B cell (primary cell): ENCODE measurements at regions not wholly inside any gene's neighbourhood (a gene's known extent, or its start where the extent isn't known, plus 50 kb on each side); places are given as distances from the start of the nearest gene placed in this dataset.

ENCODE experiments used
- ATAC-seq: fragments of 200-7000 bp; cut with Tn5 transposase; one replicate; pipeline ENCODE4 v1.10.0; 2021; ENCODE audit warnings: low read depth, mild to moderate bottlenecking, moderate number of reproducible peaks, moderate library complexity
- CTCF ChIA-PET: fragments of 350-600 bp; sonication (Branson Sonifier 250); formaldehyde crosslinking; loops from one replicate; lab custom pipeline; 2021; ENCODE audit warnings: antibody characterized with exemption, inconsistent platforms; lab: Charles Lee
- POLR2A ChIA-PET: fragments of 350-600 bp; sonication (Branson Sonifier 250); formaldehyde crosslinking; loops from one replicate; lab custom pipeline; 2021; ENCODE audit warnings: antibody characterized with exemption; lab: Charles Lee
- DNase-seq: peaks from one replicate; pipeline ENCODE4 v3.0.0; 2013
- H2AFZ ChIP-seq: 2 replicates; pipeline ENCODE4 v1.6.1; 2012; ENCODE audit warnings: mild to moderate bottlenecking, low read depth, low read length; ENCODE audit not compliant: insufficient read depth, poor library complexity, severe bottlenecking
- H3K27ac ChIP-seq, 2 donors: 1 replicate in 1 of 2; 2 replicates in 1 of 2; pipeline ENCODE4 v1.5.1; 2012 to 2013; ENCODE audit warnings: low read length in 2 of 2, mild to moderate bottlenecking in 2 of 2, moderate library complexity in 1 of 2
- H3K27me3 ChIP-seq, 4 experiments: fragments of 200-600 bp in 1 of 4; sonication (generic) in 1 of 4; replicated peaks in 1 of 4; 1 replicate in 2 of 4; 2 replicates in 2 of 4; pipeline versions ENCODE4 v1.6.1 to v1.7.0; 2013 to 2016; ENCODE audit warnings: low read length in 3 of 4, mild to moderate bottlenecking in 2 of 4, mixed read lengths in 1 of 4, moderate library complexity in 1 of 4; ENCODE audit not compliant: insufficient read depth in 4 of 4, control insufficient read depth in 3 of 4; ENCODE audit errors: control extremely low read depth in 1 of 4
- H3K36me3 ChIP-seq, 2 experiments: replicated peaks in 1 of 2; 1 replicate in 1 of 2; 2 replicates in 1 of 2; pipeline versions ENCODE4 v1.6.1 to v1.7.1; 2013; ENCODE audit warnings: low read length in 1 of 2; ENCODE audit not compliant: insufficient read depth in 2 of 2, control insufficient read depth in 1 of 2; ENCODE audit errors: control extremely low read depth in 1 of 2, extremely low read depth in 1 of 2
- H3K4me1 ChIP-seq, 2 donors: fragments of 200-600 bp in 1 of 2; sonication (generic) in 1 of 2; 1 replicate in 1 of 2; 2 replicates in 1 of 2; pipeline versions ENCODE4 v1.5.1 to v1.6.1; 2013 to 2017; ENCODE audit warnings: low read length in 2 of 2; ENCODE audit not compliant: control insufficient read depth in 2 of 2, insufficient read depth in 2 of 2
- H3K4me2 ChIP-seq: replicated peaks from 2 replicates; pipeline ENCODE3; 2012; ENCODE audit warnings: mild to moderate bottlenecking, low read depth, low read length; ENCODE audit not compliant: poor library complexity, severe bottlenecking
- H3K4me3 ChIP-seq, 5 experiments: fragments of 200-600 bp in 1 of 5; sonication (generic) in 1 of 5; 1 replicate in 3 of 5; 2 replicates in 2 of 5; pipeline versions ENCODE4 v1.5.1 to v1.7.0; 2011 to 2016; ENCODE audit warnings: low read length in 4 of 5, mild to moderate bottlenecking in 4 of 5, low read depth in 2 of 5, control low read depth in 1 of 5, moderate library complexity in 1 of 5; ENCODE audit not compliant: insufficient read depth in 1 of 5; ENCODE audit errors: control extremely low read depth in 1 of 5, extremely low read depth in 1 of 5
- H3K79me2 ChIP-seq: fragments of 200-600 bp; sonication (generic); one replicate; pipeline ENCODE4 v1.6.0; 2016; ENCODE audit warnings: low read length; ENCODE audit not compliant: control insufficient read depth, insufficient read depth
- H3K9ac ChIP-seq: fragments of 200-600 bp; sonication (generic); 2 replicates; pipeline ENCODE4 v1.6.1; 2017; ENCODE audit warnings: mild to moderate bottlenecking, low read length, moderate library complexity
- H3K9me3 ChIP-seq, 3 donors: one replicate each; pipeline versions ENCODE4 v1.6.1 to v1.7.1; 2013; ENCODE audit warnings: low read length in 2 of 3; ENCODE audit not compliant: control insufficient read depth in 2 of 3, insufficient read depth in 1 of 3; ENCODE audit errors: control extremely low read depth in 1 of 3
- H4K20me1 ChIP-seq: 2 replicates; pipeline ENCODE4 v1.6.0; 2012; ENCODE audit warnings: mild to moderate bottlenecking, low read length; ENCODE audit not compliant: insufficient read depth, control insufficient read depth, poor library complexity, severe bottlenecking
- H3K27ac Mint-ChIP-seq: one replicate; pipeline ENCODE4 v1.8.0; 2021; ENCODE audit warnings: mixed read lengths
- H3K27me3 Mint-ChIP-seq: one replicate; pipeline ENCODE4 v1.8.0; 2021; ENCODE audit warnings: mixed read lengths
- H3K4me1 Mint-ChIP-seq: one replicate; pipeline ENCODE4 v1.8.0; 2021; ENCODE audit warnings: mixed read lengths
- H3K4me3 Mint-ChIP-seq: one replicate; pipeline ENCODE4 v1.8.0; 2021; ENCODE audit warnings: mixed read lengths
- H3K9me3 Mint-ChIP-seq: one replicate; pipeline ENCODE4 v1.8.0; 2022; ENCODE audit warnings: mixed read lengths; ENCODE audit not compliant: insufficient read depth
- EZH2 ChIP-seq: IDR thresholded peaks from 2 replicates; pipeline ENCODE4 v1.6.1; 2012; ENCODE audit warnings: borderline replicate concordance, low read depth, mild to moderate bottlenecking, moderate library complexity, low read length; ENCODE audit not compliant: insufficient read depth, poor library complexity, severe bottlenecking
- WGBS: methylation state at CpG from one replicate; pipeline ENCODE4 v1.1.5; 2013; ENCODE audit warnings: missing lambda C conversion rate; ENCODE audit not compliant: insufficient coverage; 5-methylcytosine and 5-hydroxymethylcytosine counted together
- intact Hi-C: fragments of 100-400 bp; cut with micrococcal nuclease; formaldehyde crosslinking; loops from one replicate; pipeline ENCODE4 v1.10.0; 2022
- TF ChIP-seq, protein P1 (sequence below): fragments of 200-600 bp; IDR thresholded peaks from one replicate; pipeline ENCODE4 v1.8.0; 2022; ENCODE audit warnings: antibody characterized with exemption, mild to moderate bottlenecking

DNA sequence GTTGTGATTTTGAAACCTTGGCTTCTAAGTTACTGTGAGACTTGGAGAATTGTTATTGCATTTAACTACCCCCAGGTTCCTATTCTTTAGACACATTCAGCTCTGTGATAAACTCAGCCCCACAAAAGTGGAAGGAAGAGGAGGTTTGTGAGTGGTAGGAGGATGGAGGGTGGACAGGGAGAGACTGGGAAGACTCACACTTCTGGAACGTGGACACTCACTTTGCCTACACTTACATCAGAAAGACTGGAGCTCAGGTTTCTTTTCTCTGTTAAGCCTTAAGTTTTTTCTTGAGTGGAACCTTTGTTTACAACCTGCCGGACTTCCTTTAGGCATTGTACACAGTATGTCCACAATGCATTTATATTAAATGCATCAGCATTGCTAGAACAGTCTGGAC, 99.0 kb downstream of the AREG start:
- Mint-ChIP-seq H3K9me3 (no peaks in the 10 kb centered on the region), H3K27me3 (no peaks in the 10 kb centered on the region), H3K27ac (no peak overlapping the region), H3K4me3 (peak overlapping the region; percentile 33), H3K4me1 (peaks cover 12% of the 10 kb centered on the region)
- H3K27me3 ChIP-seq = no peaks in the 10 kb centered on the region
- H3K4me2 ChIP-seq = no peak overlapping the region
- H3K36me3 ChIP-seq = no peaks in the 10 kb centered on the region
- TF ChIP-seq, protein P1, sequence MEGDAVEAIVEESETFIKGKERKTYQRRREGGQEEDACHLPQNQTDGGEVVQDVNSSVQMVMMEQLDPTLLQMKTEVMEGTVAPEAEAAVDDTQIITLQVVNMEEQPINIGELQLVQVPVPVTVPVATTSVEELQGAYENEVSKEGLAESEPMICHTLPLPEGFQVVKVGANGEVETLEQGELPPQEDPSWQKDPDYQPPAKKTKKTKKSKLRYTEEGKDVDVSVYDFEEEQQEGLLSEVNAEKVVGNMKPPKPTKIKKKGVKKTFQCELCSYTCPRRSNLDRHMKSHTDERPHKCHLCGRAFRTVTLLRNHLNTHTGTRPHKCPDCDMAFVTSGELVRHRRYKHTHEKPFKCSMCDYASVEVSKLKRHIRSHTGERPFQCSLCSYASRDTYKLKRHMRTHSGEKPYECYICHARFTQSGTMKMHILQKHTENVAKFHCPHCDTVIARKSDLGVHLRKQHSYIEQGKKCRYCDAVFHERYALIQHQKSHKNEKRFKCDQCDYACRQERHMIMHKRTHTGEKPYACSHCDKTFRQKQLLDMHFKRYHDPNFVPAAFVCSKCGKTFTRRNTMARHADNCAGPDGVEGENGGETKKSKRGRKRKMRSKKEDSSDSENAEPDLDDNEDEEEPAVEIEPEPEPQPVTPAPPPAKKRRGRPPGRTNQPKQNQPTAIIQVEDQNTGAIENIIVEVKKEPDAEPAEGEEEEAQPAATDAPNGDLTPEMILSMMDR = no peak
- TF ChIP-seq EZH2 = no peak
- no peaks in the 10 kb centered on the region for H3K79me2 ChIP-seq
- intact Hi-C loops = no loop called here
- ChIA-PET CTCF (interaction anchor here (1.6 kb wide), 1 partner anchor 12 kb away, joined by 5 read pairs; no protein-coding TSS in a partner anchor), POLR2A (no interaction called here)
- no peak overlapping the region for H2AFZ ChIP-seq
- H3K4me3 ChIP-seq = no peak overlapping the region
- peaks cover 6 to 12% of the 10 kb centered on the region in 2 donors for H3K4me1 ChIP-seq
- no peak overlapping the region for H3K27ac ChIP-seq
- 60% methylated on average over 1 of the region's 2 CpGs for WGBS
- ATAC-seq = no peak
- no peaks in the 10 kb centered on the region for H3K9me3 ChIP-seq
- H4K20me1 ChIP-seq = no peaks in the 10 kb centered on the region
- H3K9ac ChIP-seq = no peak overlapping the region
- DNase-seq = no peak

DNA sequence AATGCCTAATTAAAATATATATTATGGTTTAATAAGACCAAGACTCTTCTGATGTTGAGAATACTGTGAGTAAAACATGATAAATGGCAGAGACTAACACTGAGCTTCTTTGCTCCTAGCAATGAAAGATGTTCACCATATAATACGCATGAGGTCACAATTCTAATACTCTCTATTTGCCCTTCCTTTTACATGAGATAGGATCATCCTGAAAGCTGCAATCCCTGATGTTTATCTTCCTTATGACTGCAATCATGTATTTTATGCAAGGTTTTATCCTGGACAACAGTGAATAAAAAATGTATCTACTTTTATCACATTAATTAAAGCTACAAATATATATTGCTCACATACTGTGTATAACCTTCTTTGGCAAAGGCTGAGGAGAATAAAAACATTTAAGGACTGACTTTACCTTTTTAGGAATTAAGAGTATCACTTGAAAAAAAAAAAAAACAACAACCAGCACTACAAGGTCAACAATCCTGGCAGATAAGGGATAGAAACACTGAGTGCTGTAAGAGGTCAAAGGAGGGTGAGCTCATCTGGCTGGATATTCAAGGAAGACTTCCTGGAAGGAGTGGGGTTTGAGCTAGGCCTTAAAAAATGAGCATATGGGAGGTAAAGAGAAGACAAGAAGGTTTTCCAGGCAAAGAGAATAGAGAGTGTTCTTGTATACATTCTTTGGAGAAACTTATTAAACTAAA, 99.9 kb downstream of the AREG start:
- no peak overlapping the region for H3K27ac Mint-ChIP-seq
- peaks cover 6 to 12% of the 10 kb centered on the region in 2 donors for H3K4me1 ChIP-seq
- H3K27me3 ChIP-seq = no peaks in the 10 kb centered on the region
- H3K4me3 Mint-ChIP-seq = no peak overlapping the region
- peak overlapping the region; percentile 34 for H2AFZ ChIP-seq
- peaks cover 12% of the 10 kb centered on the region for H3K4me1 Mint-ChIP-seq
- H3K9ac ChIP-seq = no peak overlapping the region
- no peaks in the 10 kb centered on the region for H3K79me2 ChIP-seq
- H3K27me3 Mint-ChIP-seq = no peaks in the 10 kb centered on the region
- H3K9me3 ChIP-seq = no peaks in the 10 kb centered on the region
- no peak overlapping the region for H3K27ac ChIP-seq
- H4K20me1 ChIP-seq = no peaks in the 10 kb centered on the region
- ATAC-seq = no peak
- intact Hi-C loops = no loop called here
- no peaks in the 10 kb centered on the region for H3K36me3 ChIP-seq
- POLR2A ChIA-PET = no interaction called here
- DNase-seq = no peak
- H3K4me3 ChIP-seq = no peak overlapping the region
- H3K4me2 ChIP-seq = no peak overlapping the region
- CTCF ChIA-PET = interaction anchor here (1.6 kb wide), 1 partner anchor 13 kb away, joined by 5 read pairs; no protein-coding TSS in a partner anchor
- no peaks in the 10 kb centered on the region for H3K9me3 Mint-ChIP-seq
- WGBS = no CpG with 5 or more reads among the region's 1 CpG
- TF ChIP-seq EZH2 = no peak
- TF ChIP-seq, protein P1 = no peak
